ENCODE measurements at regions not wholly inside any gene's neighbourhood (a gene's known extent, or its start where the extent isn't known, plus 50 kb on each side); places are given as distances from the start of the nearest gene placed in this dataset.

GRCh38 chr7:81031243-81031642, 112.4 kb upstream of the SEMA3C start:
- ATAC-seq (ENCODE audit: low read depth) (no peak), DNase-seq (no peak)
- Mint-ChIP-seq H3K4me1 (no peaks in the 10 kb centered on the region), H3K9me3 (ENCODE audit: insufficient read depth) (no peaks in the 10 kb centered on the region), H3K27me3 (no peaks in the 10 kb centered on the region), H3K27ac (no peak overlapping the region), H3K4me3 (no peak overlapping the region)
- H3K9ac ChIP-seq (ENCODE audit: low read length) = no peak overlapping the region
- no peaks in the 10 kb centered on the region for H3K4me1 ChIP-seq (ENCODE audit: control insufficient read depth in 2 of 2, insufficient read depth in 2 of 2, low read length in 2 of 2)
- H3K36me3 ChIP-seq (replicated peaks in 1 of 2; ENCODE audit: control extremely low read depth in 1 of 2, control insufficient read depth in 1 of 2, extremely low read depth in 1 of 2, insufficient read depth in 2 of 2, low read length in 1 of 2) = no peaks in the 10 kb centered on the region
- H4K20me1 ChIP-seq (ENCODE audit: control insufficient read depth, insufficient read depth, low read length, poor library complexity, severe bottlenecking) = no peaks in the 10 kb centered on the region
- no peaks in the 10 kb centered on the region for H3K79me2 ChIP-seq (ENCODE audit: control insufficient read depth, insufficient read depth, low read length)
- no peak overlapping the region for H2AFZ ChIP-seq (ENCODE audit: insufficient read depth, low read depth, low read length, poor library complexity, severe bottlenecking)
- H3K27me3 ChIP-seq (replicated peaks in 1 of 4; ENCODE audit: control extremely low read depth in 1 of 4, control insufficient read depth in 3 of 4, insufficient read depth in 4 of 4, low read length in 3 of 4) = no peaks in the 10 kb centered on the region
- TF ChIP-seq, protein P1, sequence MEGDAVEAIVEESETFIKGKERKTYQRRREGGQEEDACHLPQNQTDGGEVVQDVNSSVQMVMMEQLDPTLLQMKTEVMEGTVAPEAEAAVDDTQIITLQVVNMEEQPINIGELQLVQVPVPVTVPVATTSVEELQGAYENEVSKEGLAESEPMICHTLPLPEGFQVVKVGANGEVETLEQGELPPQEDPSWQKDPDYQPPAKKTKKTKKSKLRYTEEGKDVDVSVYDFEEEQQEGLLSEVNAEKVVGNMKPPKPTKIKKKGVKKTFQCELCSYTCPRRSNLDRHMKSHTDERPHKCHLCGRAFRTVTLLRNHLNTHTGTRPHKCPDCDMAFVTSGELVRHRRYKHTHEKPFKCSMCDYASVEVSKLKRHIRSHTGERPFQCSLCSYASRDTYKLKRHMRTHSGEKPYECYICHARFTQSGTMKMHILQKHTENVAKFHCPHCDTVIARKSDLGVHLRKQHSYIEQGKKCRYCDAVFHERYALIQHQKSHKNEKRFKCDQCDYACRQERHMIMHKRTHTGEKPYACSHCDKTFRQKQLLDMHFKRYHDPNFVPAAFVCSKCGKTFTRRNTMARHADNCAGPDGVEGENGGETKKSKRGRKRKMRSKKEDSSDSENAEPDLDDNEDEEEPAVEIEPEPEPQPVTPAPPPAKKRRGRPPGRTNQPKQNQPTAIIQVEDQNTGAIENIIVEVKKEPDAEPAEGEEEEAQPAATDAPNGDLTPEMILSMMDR (IDR thresholded peaks at IDR 0.05) = no peak
- TF ChIP-seq EZH2 (IDR thresholded peaks at IDR 0.05; ENCODE audit: borderline replicate concordance, insufficient read depth, low read depth, low read length, poor library complexity, severe bottlenecking) = no peak
- intact Hi-C loops (cut with micrococcal nuclease) = no loop called here
- ChIA-PET POLR2A (no interaction called here), CTCF (no interaction called here)
- no peak overlapping the region for H3K4me2 ChIP-seq (replicated peaks; ENCODE audit: low read depth, low read length, poor library complexity, severe bottlenecking)
- no CpG with 5 or more reads among the region's 2 CpGs for whole genome bisulfite sequencing (ENCODE audit: insufficient coverage)
- peaks cover 0 to 2% (median 0%) of the 10 kb centered on the region in 3 donors for H3K9me3 ChIP-seq (ENCODE audit: control extremely low read depth in 1 of 3, control insufficient read depth in 2 of 3, insufficient read depth in 1 of 3, low read length in 2 of 3)
- no peak overlapping the region for H3K27ac ChIP-seq (ENCODE audit: low read length in 2 of 2)
- H3K4me3 ChIP-seq (ENCODE audit: control extremely low read depth in 1 of 5, extremely low read depth in 1 of 5, insufficient read depth in 1 of 5, low read depth in 2 of 5, low read length in 4 of 5) = no peak overlapping the region

- TF ChIP-seq EZH2 (IDR thresholded peaks at IDR 0.05; ENCODE audit: borderline replicate concordance, insufficient read depth, low read depth, low read length, poor library complexity, severe bottlenecking) = no peak
- TF ChIP-seq, protein P1 (IDR thresholded peaks at IDR 0.05) = no peak
- no peak for DNase-seq
- Histone ChIP-seq H3K4me3 (ENCODE audit: control extremely low read depth in 1 of 5, extremely low read depth in 1 of 5, insufficient read depth in 1 of 5, low read depth in 2 of 5, low read length in 4 of 5) (no peak overlapping the region), H3K27ac (ENCODE audit: low read length in 2 of 2) (no peak overlapping the region), H4K20me1 (ENCODE audit: control insufficient read depth, insufficient read depth, low read length, poor library complexity, severe bottlenecking) (no peaks in the 10 kb centered on the region), H2AFZ (ENCODE audit: insufficient read depth, low read depth, low read length, poor library complexity, severe bottlenecking) (no peak overlapping the region), H3K79me2 (ENCODE audit: control insufficient read depth, insufficient read depth, low read length) (no peaks in the 10 kb centered on the region), H3K4me2 (replicated peaks; ENCODE audit: low read depth, low read length, poor library complexity, severe bottlenecking) (no peak overlapping the region), H3K9me3 (ENCODE audit: control extremely low read depth in 1 of 3, control insufficient read depth in 2 of 3, insufficient read depth in 1 of 3, low read length in 2 of 3) (peaks cover 0 to 2% (median 0%) of the 10 kb centered on the region in 3 donors), H3K4me1 (ENCODE audit: control insufficient read depth in 2 of 2, insufficient read depth in 2 of 2, low read length in 2 of 2) (no peaks in the 10 kb centered on the region), H3K27me3 (replicated peaks in 1 of 4; ENCODE audit: control extremely low read depth in 1 of 4, control insufficient read depth in 3 of 4, insufficient read depth in 4 of 4, low read length in 3 of 4) (no peaks in the 10 kb centered on the region), H3K9ac (ENCODE audit: low read length) (no peak overlapping the region), H3K36me3 (replicated peaks in 1 of 2; ENCODE audit: control extremely low read depth in 1 of 2, control insufficient read depth in 1 of 2, extremely low read depth in 1 of 2, insufficient read depth in 2 of 2, low read length in 1 of 2) (no peaks in the 10 kb centered on the region)
- 100% methylated on average over 1 of the region's 3 CpGs for WGBS (ENCODE audit: insufficient coverage)
- no peak for ATAC-seq (ENCODE audit: low read depth)
- intact Hi-C loops (cut with micrococcal nuclease) = no loop called here
- Mint-ChIP-seq H3K4me3 (no peak overlapping the region), H3K4me1 (no peaks in the 10 kb centered on the region), H3K27me3 (no peaks in the 10 kb centered on the region), H3K9me3 (ENCODE audit: insufficient read depth) (no peaks in the 10 kb centered on the region), H3K27ac (no peak overlapping the region)
- ChIA-PET CTCF (no interaction called here), POLR2A (no interaction called here)
Observed at GRCh38 chr7:81030472-81030871, 111.6 kb upstream of the SEMA3C start.

Data from B cell (primary cell).